GM10266 (cell line): ENCODE measurements at regions not wholly inside any gene's neighbourhood (a gene's known extent, or its start where the extent isn't known, plus 50 kb on each side); places are given as distances from the start of the nearest gene placed in this dataset.

Experiments used
- DNase-seq: peaks from one replicate; pipeline ENCODE4 v3.0.0; 2012; ENCODE audit errors: extremely low spot score
- CTCF ChIP-seq: IDR thresholded peaks from 2 replicates; pipeline ENCODE4 v1.5.1; 2012; ENCODE audit warnings: mild to moderate bottlenecking, low read depth; ENCODE audit not compliant: control insufficient read depth, insufficient read depth; ENCODE audit errors: missing control alignments

- no peak for DNase-seq
- no peak for TF ChIP-seq CTCF
Measured at GRCh38 chr5:75952291-75952690, 130.9 kb upstream of the SV2C start.

- no peak for TF ChIP-seq CTCF
Measured at GRCh38 chr5:75951716-75952115, 131.5 kb upstream of the SV2C start.

GRCh38 chr5:75951158-75951557 lies 132.0 kb upstream of the SV2C start:
- DNase-seq: no peak
- no peak for TF ChIP-seq CTCF

More at GRCh38 chr5:75951716-75952115, 131.5 kb upstream of the SV2C start:
- no peak for DNase-seq

- no peak for TF ChIP-seq CTCF
- DNase-seq: no peak
Measured at GRCh38 chr5:75948438-75948837, 134.7 kb upstream of the SV2C start.

GRCh38 chr5:75940418-75940817 lies 142.8 kb upstream of the SV2C start:
- no peak for DNase-seq
- no peak for TF ChIP-seq CTCF

- DNase-seq: no peak
- no peak for TF ChIP-seq CTCF
Measured at GRCh38 chr5:75935572-75935971, 147.6 kb upstream of the SV2C start.

- no peak for DNase-seq
- TF ChIP-seq CTCF: no peak
Measured at GRCh38 chr5:75933489-75933888, 149.7 kb upstream of the SV2C start.

GRCh38 chr5:75931175-75931574 lies 152.0 kb upstream of the SV2C start:
- no peak for DNase-seq

More at GRCh38 chr5:75931175-75931574, 152.0 kb upstream of the SV2C start:
- TF ChIP-seq CTCF: no peak
